ENCODE measurements at regions not wholly inside any gene's neighbourhood (a gene's known extent, or its start where the extent isn't known, plus 50 kb on each side); places are given as distances from the start of the nearest gene placed in this dataset.

DNA sequence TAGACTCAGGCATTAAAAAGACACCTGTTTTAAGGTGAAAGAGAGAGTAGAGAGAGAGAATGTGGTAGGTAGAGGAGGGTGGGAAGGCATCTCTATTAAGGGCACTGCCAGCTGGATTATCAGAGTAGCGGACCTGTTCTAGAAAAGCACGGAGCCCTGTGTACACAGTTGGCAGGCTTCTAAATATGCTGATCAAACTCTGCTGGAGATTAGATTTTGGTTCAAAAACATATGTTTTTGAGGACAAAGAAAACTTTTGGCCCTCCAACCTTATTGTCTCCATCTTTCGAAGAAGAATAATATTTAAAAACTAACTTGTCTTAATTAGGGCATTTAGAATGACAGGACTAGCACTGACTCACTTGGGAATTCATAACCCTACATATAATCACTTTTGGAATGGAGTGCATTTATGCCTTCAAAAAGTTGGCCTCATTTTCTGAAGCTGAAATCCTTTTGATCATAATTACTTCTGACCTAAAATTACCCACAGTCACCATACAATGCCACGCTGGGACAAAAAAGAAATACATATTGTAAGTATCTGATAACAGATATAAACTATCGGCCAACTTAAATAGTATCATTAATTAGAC is 254.6 kb downstream of the MEIS1 start:
- Mint-ChIP-seq H3K27me3 (ENCODE audit: insufficient read depth, unreplicated experiment) (no peaks in the 10 kb centered on the region), H3K4me3 (ENCODE audit: unreplicated experiment) (no peak overlapping the region), H3K9me3 (ENCODE audit: unreplicated experiment) (no peaks in the 10 kb centered on the region), H3K36me3 (ENCODE audit: insufficient read depth, unreplicated experiment) (no peaks in the 10 kb centered on the region), H3K4me1 (ENCODE audit: insufficient read depth, unreplicated experiment) (peaks cover 9% of the 10 kb centered on the region), H3K27ac (ENCODE audit: low read depth, unreplicated experiment) (no peak overlapping the region)
- POLR2A ChIA-PET = no interaction called here
- BruUV-seq (replicated peaks) = no TSS peak
- CTCF ChIA-PET = no interaction called here
- DNase-seq (ENCODE audit: unreplicated experiment) = no peak
- intact Hi-C loops (cut with micrococcal nuclease) = no loop called here
- TF ChIP-seq, protein P1, sequence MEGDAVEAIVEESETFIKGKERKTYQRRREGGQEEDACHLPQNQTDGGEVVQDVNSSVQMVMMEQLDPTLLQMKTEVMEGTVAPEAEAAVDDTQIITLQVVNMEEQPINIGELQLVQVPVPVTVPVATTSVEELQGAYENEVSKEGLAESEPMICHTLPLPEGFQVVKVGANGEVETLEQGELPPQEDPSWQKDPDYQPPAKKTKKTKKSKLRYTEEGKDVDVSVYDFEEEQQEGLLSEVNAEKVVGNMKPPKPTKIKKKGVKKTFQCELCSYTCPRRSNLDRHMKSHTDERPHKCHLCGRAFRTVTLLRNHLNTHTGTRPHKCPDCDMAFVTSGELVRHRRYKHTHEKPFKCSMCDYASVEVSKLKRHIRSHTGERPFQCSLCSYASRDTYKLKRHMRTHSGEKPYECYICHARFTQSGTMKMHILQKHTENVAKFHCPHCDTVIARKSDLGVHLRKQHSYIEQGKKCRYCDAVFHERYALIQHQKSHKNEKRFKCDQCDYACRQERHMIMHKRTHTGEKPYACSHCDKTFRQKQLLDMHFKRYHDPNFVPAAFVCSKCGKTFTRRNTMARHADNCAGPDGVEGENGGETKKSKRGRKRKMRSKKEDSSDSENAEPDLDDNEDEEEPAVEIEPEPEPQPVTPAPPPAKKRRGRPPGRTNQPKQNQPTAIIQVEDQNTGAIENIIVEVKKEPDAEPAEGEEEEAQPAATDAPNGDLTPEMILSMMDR (IDR thresholded peaks at IDR 0.05; ENCODE audit: unreplicated experiment) = no peak

DNA sequence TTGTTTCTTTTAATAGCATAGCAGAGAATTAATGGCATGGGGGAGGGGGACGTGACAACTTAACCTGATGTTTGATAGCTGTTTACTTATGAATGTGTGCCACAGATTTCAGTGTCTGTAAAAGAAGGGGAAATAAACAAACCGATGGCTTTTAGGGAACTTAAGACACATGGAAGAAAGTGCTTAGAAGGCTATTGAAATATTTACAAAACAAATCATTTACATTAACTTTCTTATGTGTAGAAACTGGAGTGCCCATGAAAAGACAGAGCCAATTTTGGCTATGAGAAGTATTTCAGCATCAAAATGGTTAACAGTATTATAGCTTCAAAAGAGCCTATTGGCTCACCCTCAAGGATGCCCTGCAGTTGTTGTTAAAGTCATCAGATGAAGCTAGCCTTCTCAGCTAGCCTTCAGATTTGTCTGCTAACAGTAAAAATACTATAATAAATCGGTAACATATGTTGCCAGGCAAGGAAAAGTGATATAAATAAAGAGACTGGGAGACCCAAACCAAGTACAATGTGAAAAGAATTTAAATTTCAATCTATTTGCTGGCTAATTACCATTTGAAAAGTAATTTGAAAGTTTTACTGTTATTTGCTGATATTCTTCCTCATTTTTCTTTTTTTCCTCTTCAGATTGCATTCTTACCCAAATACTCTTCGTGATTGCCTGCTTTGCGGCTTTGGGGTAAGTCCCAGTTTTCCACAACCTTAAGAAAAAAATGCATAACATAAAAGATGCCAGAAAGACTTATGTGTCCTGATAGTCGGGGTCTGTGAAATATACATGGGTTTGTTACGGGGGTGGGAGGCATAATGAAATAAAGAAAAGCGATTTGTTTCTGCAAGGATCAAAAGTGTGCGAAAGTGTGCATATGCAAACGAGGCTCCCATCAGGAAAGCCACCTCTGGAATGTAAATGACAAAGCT is 256.4 kb downstream of the MEIS1 start:
- H3K27me3 Mint-ChIP-seq (ENCODE audit: insufficient read depth, unreplicated experiment) = no peaks in the 10 kb centered on the region
- H3K4me1 Mint-ChIP-seq (ENCODE audit: insufficient read depth, unreplicated experiment) = peaks cover 6% of the 10 kb centered on the region
- CTCF ChIA-PET = interaction anchor here (0.5 to 0.6 kb wide), 2 partner anchors 157 to 1047 kb away, joined by 3 read pairs; no protein-coding TSS in a partner anchor
- POLR2A ChIA-PET = interaction anchor here (0.8 to 1.3 kb wide), 3 partner anchors 8 to 10 kb away, joined by 3 to 4 read pairs (median 3); no protein-coding TSS in a partner anchor
- no peak for DNase-seq (ENCODE audit: unreplicated experiment)
- no peak overlapping the region for H3K4me3 Mint-ChIP-seq (ENCODE audit: unreplicated experiment)
- no peak overlapping the region for H3K27ac Mint-ChIP-seq (ENCODE audit: low read depth, unreplicated experiment)
- TF ChIP-seq, protein P1 (IDR thresholded peaks at IDR 0.05; ENCODE audit: unreplicated experiment) = no peak
- no peaks in the 10 kb centered on the region for H3K9me3 Mint-ChIP-seq (ENCODE audit: unreplicated experiment)
- no peaks in the 10 kb centered on the region for H3K36me3 Mint-ChIP-seq (ENCODE audit: insufficient read depth, unreplicated experiment)
- BruUV-seq (replicated peaks) = no TSS peak
- intact Hi-C loops (cut with micrococcal nuclease) = no loop called here

DNA sequence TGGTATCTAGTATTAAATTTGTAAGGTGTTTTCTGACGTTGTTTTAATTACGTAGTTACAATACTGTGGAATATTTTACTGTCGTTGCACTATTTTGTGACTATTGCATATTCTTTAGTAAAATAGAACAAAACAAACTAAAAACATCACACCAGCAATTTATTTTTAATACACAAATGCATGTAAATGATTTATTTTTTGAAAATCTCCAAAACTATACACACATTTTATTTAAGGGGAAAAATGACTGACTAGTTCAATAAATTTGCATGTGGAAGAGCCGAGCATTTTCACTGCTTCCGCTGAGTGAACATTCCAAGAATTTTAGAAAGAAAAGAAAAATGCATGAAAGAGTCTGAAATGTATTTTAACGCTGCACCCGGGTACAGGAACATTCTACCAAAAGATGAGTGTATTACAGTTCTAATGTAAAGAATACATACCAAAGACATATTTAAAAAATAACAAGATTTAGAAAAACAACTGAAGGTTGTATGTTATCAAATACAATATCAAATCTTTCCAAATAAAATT is 257.7 kb downstream of the MEIS1 start:
- no peak for DNase-seq (ENCODE audit: unreplicated experiment)
- no TSS peak for BruUV-seq (replicated peaks)
- CTCF ChIA-PET = no interaction called here
- intact Hi-C loops (cut with micrococcal nuclease) = no loop called here
- Mint-ChIP-seq H3K4me1 (ENCODE audit: insufficient read depth, unreplicated experiment) (no peaks in the 10 kb centered on the region), H3K36me3 (ENCODE audit: insufficient read depth, unreplicated experiment) (no peaks in the 10 kb centered on the region), H3K27me3 (ENCODE audit: insufficient read depth, unreplicated experiment) (no peaks in the 10 kb centered on the region), H3K9me3 (ENCODE audit: unreplicated experiment) (no peaks in the 10 kb centered on the region), H3K4me3 (ENCODE audit: unreplicated experiment) (no peak overlapping the region), H3K27ac (ENCODE audit: low read depth, unreplicated experiment) (no peak overlapping the region)
- TF ChIP-seq, protein P1 (IDR thresholded peaks at IDR 0.05; ENCODE audit: unreplicated experiment) = no peak
- POLR2A ChIA-PET = interaction anchor here (0.8 kb wide), 1 partner anchor 12 kb away, joined by 3 read pairs; no protein-coding TSS in a partner anchor

Measured in MCF 10A (cell line).